ENCODE measurements at regions not wholly inside any gene's neighbourhood (a gene's known extent, or its start where the extent isn't known, plus 50 kb on each side); places are given as distances from the start of the nearest gene placed in this dataset.

- TF ChIP-seq CTCF (IDR thresholded peaks at IDR 0.05; ENCODE audit: control extremely low read depth in 1 of 3, insufficient read depth in 1 of 3, low read depth in 1 of 3, low read length in 3 of 3) (no peak), POLR2AphosphoS5 (IDR thresholded peaks at IDR 0.05; ENCODE audit: low read depth, low read length) (no peak), TBP (IDR thresholded peaks at IDR 0.05; ENCODE audit: low read depth, low read length) (no peak), POLR2A (IDR thresholded peaks at IDR 0.05; ENCODE audit: control extremely low read depth in 1 of 2, low read depth in 2 of 2, low read length in 2 of 2) (no peak), MAX (IDR thresholded peaks at IDR 0.05) (no peak), KDM4A (IDR thresholded peaks at IDR 0.05; ENCODE audit: low read depth, low read length, severe bottlenecking) (no peak), HDAC2 (IDR thresholded peaks at IDR 0.05; ENCODE audit: borderline replicate concordance in 1 of 2, low read depth in 2 of 2, low read length in 2 of 2) (no peak)
Measured at GRCh38 chr11:69409812-69410645, 71.4 kb upstream of the LINC01488 start.

All from H1 (cell line).